ENCODE measurements at regions not wholly inside any gene's neighbourhood (a gene's known extent, or its start where the extent isn't known, plus 50 kb on each side); places are given as distances from the start of the nearest gene placed in this dataset.

- Histone ChIP-seq H3K27me3 (ENCODE audit: insufficient read depth) (no peaks in the 10 kb centered on the region), H3K9ac (no peak overlapping the region), H2AFZ (ENCODE audit: low read depth) (no peak overlapping the region), H3K79me2 (ENCODE audit: insufficient read depth) (no peaks in the 10 kb centered on the region), H3K27ac (ENCODE audit: low read depth in 2 of 2, low read length in 1 of 2) (no peak overlapping the region), H3K4me1 (ENCODE audit: control insufficient read depth in 1 of 2, insufficient read depth in 2 of 2, low read depth in 1 of 2, low read length in 1 of 2) (no peaks in the 10 kb centered on the region), H3K9me3 (no peaks in the 10 kb centered on the region), H3K9me2 (no peaks in the 10 kb centered on the region), H3F3A (replicated peaks; ENCODE audit: insufficient read depth) (no peaks in the 10 kb centered on the region), H3K4me3 (ENCODE audit: low read depth in 2 of 2, low read length in 1 of 2) (no peak overlapping the region), H4K20me1 (ENCODE audit: insufficient read depth) (no peaks in the 10 kb centered on the region), H3K4me2 (no peak overlapping the region), H3K36me3 (replicated peaks in 1 of 2; ENCODE audit: control insufficient read depth in 1 of 2, insufficient read depth in 2 of 2, low read length in 1 of 2) (no peaks in the 10 kb centered on the region)
- POLR2A ChIA-PET: no interaction called here
- DNase-seq: no peak
- CTCF ChIA-PET: no interaction called here
- no peak for TF ChIP-seq USF2 (IDR thresholded peaks at IDR 0.05; ENCODE audit: borderline replicate concordance, low read depth, low read length)
- TF ChIP-seq SMC3 (IDR thresholded peaks at IDR 0.05; ENCODE audit: low read depth, low read length): no peak
- TF ChIP-seq TAF1 (IDR thresholded peaks at IDR 0.05; ENCODE audit: borderline replicate concordance, low read depth, low read length): no peak
- no peak for TF ChIP-seq YY1 (IDR thresholded peaks at IDR 0.05; ENCODE audit: low read depth)
- TF ChIP-seq PBX3 (IDR thresholded peaks at IDR 0.05): no peak
- TF ChIP-seq EP300 (IDR thresholded peaks at IDR 0.05; ENCODE audit: borderline replicate concordance in 1 of 2, low read depth in 1 of 2, low read length in 1 of 2): no peak
- WGBS (ENCODE audit: low lambda C conversion rate): 14% methylated on average over 5 of the region's 5 CpGs
These were observed 707.9 kb downstream of the CENPC start for GRCh38 chr4:66837279-66837922.

- no peaks in the 10 kb centered on the region for H4K20me1 ChIP-seq (ENCODE audit: insufficient read depth)
- no peaks in the 10 kb centered on the region for H3K9me2 ChIP-seq
- no peak for DNase-seq
- H3K27me3 ChIP-seq (ENCODE audit: insufficient read depth): no peaks in the 10 kb centered on the region
- CTCF ChIA-PET: no interaction called here
- H3K4me3 ChIP-seq (ENCODE audit: low read depth in 2 of 2, low read length in 1 of 2): no peak overlapping the region
- no peaks in the 10 kb centered on the region for H3K4me1 ChIP-seq (ENCODE audit: control insufficient read depth in 1 of 2, insufficient read depth in 2 of 2, low read depth in 1 of 2, low read length in 1 of 2)
- H3K4me2 ChIP-seq: no peak overlapping the region
- H3F3A ChIP-seq (replicated peaks; ENCODE audit: insufficient read depth): no peaks in the 10 kb centered on the region
- H2AFZ ChIP-seq (ENCODE audit: low read depth): no peak overlapping the region
- TF ChIP-seq RXRA (IDR thresholded peaks at IDR 0.05; ENCODE audit: borderline replicate concordance, low read depth) (no peak), YY1 (IDR thresholded peaks at IDR 0.05; ENCODE audit: low read depth) (no peak), RFX5 (IDR thresholded peaks at IDR 0.05; ENCODE audit: low read length) (no peak), FOSL2 (IDR thresholded peaks at IDR 0.05; ENCODE audit: borderline replicate concordance, low read depth) (no peak), TEAD4 (IDR thresholded peaks at IDR 0.05; ENCODE audit: borderline replicate concordance, insufficient read depth) (no peak), MEF2A (IDR thresholded peaks at IDR 0.05; ENCODE audit: borderline replicate concordance, low read depth) (no peak), SMC3 (IDR thresholded peaks at IDR 0.05; ENCODE audit: low read depth, low read length) (no peak), EZH2phosphoT487 (IDR thresholded peaks at IDR 0.05; ENCODE audit: borderline replicate concordance, low read depth) (no peak), GABPA (IDR thresholded peaks at IDR 0.05; ENCODE audit: low read depth) (no peak), FOXM1 (IDR thresholded peaks at IDR 0.05; ENCODE audit: low read depth) (no peak)
- no peak overlapping the region for H3K9ac ChIP-seq
- POLR2A ChIA-PET: no interaction called here
- H3K27ac ChIP-seq (ENCODE audit: low read depth in 2 of 2, low read length in 1 of 2): no peak overlapping the region
- H3K9me3 ChIP-seq: no peaks in the 10 kb centered on the region
- no peaks in the 10 kb centered on the region for H3K79me2 ChIP-seq (ENCODE audit: insufficient read depth)
- H3K36me3 ChIP-seq (replicated peaks in 1 of 2; ENCODE audit: control insufficient read depth in 1 of 2, insufficient read depth in 2 of 2, low read length in 1 of 2): no peaks in the 10 kb centered on the region
These were observed 716.0 kb downstream of the CENPC start for GRCh38 chr4:66829310-66829709.

Measured in SK-N-SH (cell line).